SKM-1 treated with dmso at 0.1 percent for 144 hours (cell line): ENCODE measurements at regions not wholly inside any gene's neighbourhood (a gene's known extent, or its start where the extent isn't known, plus 50 kb on each side); places are given as distances from the start of the nearest gene placed in this dataset.

Source experiments
- DNase-seq: peaks from one replicate; lab custom pipeline; 2025; ENCODE audit not compliant: unreplicated experiment; lab: John Stamatoyannopoulos, UW

- no peak for DNase-seq
Measured at GRCh38 chr14:104436047-104436591, 143.4 kb upstream of the C14orf180 start.

- no peak for DNase-seq
Measured at GRCh38 chr14:104436741-104437701, 142.5 kb upstream of the C14orf180 start.

- no peak for DNase-seq
Measured at GRCh38 chr14:104437703-104438102, 141.9 kb upstream of the C14orf180 start.

GRCh38 chr14:104438166-104438887, 141.2 kb upstream of the C14orf180 start:
- DNase-seq = no peak

GRCh38 chr14:104439625-104440024, 139.9 kb upstream of the C14orf180 start:
- DNase-seq = no peak

GRCh38 chr14:104440297-104440956, 139.1 kb upstream of the C14orf180 start:
- DNase-seq = no peak

- no peak for DNase-seq
Measured at GRCh38 chr14:104441275-104442106, 138.1 kb upstream of the C14orf180 start.

- no peak for DNase-seq
Measured at GRCh38 chr14:104442107-104442551, 137.4 kb upstream of the C14orf180 start.

- DNase-seq = no peak
Measured at GRCh38 chr14:104442631-104443390, 136.8 kb upstream of the C14orf180 start.

- DNase-seq = no peak
Measured at GRCh38 chr14:104443391-104444158, 136.0 kb upstream of the C14orf180 start.

GRCh38 chr14:104444159-104445030, 135.2 kb upstream of the C14orf180 start:
- DNase-seq = no peak

GRCh38 chr14:104445086-104445485, 134.5 kb upstream of the C14orf180 start:
- DNase-seq = no peak

- no peak for DNase-seq
Measured at GRCh38 chr14:104445832-104446381, 133.7 kb upstream of the C14orf180 start.

- DNase-seq = no peak
Measured at GRCh38 chr14:104446611-104447010, 133.0 kb upstream of the C14orf180 start.

- DNase-seq = no peak
Measured at GRCh38 chr14:104447750-104448149, 131.8 kb upstream of the C14orf180 start.

- no peak for DNase-seq
Measured at GRCh38 chr14:104448321-104448720, 131.2 kb upstream of the C14orf180 start.

GRCh38 chr14:104448721-104449120, 130.8 kb upstream of the C14orf180 start:
- DNase-seq = no peak
